GM18520 (cell line): ENCODE measurements at regions not wholly inside any gene's neighbourhood (a gene's known extent, or its start where the extent isn't known, plus 50 kb on each side); places are given as distances from the start of the nearest gene placed in this dataset.
"Not testable (repeated sequence)": the region's sequence is repeated elsewhere in the genome, so short reads cannot be mapped to it uniquely, and the experiment has no call there.

ENCODE experiments used
- ATAC-seq: cut with Tn5 transposase; IDR thresholded peaks from one replicate; pipeline ENCODE4 v1.9.1; 2021; ENCODE audit not compliant: unreplicated experiment

DNA sequence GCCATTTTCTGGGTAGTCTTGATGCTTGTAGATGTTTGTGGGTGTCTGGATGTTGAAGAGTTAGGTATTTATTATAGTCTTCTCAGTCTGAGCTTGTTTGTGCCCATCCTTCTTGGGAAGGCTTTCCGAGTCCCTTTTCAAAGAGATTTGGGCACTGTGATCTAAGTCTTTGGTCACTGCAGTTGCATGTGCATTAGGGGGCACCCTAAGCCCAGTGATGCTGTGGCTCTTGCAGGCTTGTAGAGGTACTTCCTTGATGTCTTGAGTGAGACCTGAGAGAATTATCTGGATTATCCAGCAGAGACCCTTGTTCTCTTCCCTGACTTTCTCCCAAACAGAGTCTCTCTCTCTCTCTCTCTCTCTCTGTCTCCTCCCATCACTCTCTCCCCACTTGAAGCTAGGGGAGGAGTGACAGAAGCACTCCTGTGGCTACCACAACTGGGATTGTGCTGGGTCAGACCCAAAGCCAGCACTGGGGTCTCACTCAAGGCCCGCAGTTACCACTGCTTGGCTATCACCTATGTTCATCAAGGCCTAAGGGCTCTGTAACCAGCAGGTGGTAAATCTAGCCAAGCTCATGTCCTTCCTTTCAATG is 68.5 kb downstream of the TMCO5A start:
- ATAC-seq, result no peak

DNA sequence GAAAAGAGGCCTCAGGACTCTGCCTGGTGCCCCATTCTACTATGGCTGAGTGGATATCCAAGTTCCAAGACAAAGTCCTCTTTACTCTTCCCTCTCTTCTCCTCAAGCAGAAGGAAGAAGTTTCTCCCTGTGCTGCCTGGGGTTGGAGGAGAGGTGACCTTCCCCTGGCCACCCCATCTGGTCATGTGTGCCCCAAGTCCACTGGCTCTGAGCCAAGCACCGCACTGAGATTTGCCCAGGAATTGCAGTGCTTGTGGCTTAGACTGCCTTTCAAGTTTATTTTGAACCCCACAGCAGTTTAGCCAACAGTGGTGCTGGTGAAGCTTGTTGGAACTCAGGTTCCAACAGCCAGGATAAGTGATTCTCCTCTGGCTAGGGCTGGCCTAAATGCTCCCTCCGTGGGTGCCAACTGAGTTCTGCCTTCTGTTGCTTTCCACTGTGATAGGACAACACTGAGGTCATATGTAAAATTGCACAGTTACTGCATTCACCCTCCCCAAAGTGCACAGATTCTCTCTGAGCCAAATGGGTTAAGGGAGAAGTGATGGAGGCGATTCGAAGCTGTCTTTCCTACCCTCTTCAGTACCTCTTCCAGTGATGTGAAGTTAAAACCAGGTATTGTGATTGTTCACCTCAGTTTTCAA is 69.9 kb downstream of the TMCO5A start:
- ATAC-seq, result no peak

DNA sequence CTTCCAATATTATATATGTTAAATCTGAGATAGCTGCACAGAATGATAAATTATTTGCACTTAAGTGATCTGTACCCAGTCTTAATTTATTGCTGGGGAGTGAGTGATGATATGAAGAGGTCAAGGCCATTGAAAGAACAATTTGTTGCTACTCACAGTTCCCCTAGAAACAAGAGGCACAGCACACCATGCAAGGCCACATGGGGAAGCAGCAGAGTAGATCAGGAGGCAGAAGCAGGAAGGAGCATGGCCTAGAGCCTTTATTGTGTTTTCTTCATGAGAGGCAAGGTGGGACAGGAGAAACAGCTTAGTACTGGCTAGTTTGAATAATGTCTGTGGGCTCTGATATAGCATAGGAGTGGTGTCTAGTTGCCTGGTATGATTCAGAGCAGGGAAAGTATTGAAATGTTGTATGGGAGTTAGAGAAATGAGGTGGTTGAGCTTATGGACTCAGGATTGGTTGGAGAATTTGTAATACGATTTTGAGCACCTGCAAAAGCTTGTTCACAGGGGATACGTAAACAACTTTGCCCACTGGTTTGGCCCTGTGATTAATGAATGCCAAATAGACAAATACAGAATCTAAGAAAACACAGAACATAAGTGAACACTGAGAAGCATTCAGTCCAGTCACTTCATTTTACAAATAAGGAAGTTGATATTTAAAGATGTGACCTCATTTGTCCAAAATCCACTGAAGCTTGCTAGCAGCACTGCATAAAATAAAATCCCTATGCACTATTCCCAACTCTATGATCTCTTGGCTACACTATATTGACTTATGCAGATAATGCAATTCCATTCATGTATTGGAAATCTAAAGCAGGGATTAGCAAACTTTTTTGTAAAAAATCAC is 71.7 kb downstream of the TMCO5A start:
- no peak for ATAC-seq

DNA sequence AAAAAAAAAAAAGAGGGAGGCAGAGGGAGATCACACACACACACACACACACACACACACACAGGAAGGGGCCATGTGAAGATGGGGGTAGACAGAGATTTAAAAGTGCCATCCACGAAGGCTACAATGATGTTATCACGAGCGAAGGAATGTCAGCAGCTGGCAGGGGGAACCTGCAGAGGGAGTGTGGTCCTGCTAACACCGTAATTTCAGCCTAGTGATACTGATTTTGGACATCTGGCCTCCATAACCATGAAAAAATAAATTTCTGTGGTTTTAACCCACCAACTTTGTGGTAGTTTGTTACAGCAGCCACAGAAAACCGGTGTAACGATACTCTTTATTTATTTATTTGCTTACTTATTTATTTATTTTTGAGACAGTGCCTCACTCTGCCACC is 76.0 kb downstream of the TMCO5A start:
- no peak for ATAC-seq

DNA sequence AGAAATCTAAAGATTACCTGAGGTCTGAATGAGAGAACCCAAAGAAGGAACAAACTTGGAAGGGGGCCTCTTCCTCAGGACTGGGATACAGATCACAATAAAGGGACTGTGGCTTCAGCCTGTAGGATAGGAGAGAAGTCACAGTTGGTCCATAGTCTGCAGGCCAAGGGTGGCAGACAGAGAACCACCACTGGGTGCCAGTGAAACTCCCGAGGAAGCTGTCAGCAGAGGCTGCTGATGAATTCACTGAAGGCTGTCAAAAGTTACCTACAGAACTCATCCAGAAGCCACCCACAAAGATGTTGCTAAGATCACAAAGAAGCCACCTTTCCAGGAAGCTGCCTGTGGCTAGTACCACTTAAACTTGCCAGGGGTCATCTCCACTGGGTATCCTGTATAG is 78.5 kb downstream of the TMCO5A start:
- ATAC-seq, result no peak

DNA sequence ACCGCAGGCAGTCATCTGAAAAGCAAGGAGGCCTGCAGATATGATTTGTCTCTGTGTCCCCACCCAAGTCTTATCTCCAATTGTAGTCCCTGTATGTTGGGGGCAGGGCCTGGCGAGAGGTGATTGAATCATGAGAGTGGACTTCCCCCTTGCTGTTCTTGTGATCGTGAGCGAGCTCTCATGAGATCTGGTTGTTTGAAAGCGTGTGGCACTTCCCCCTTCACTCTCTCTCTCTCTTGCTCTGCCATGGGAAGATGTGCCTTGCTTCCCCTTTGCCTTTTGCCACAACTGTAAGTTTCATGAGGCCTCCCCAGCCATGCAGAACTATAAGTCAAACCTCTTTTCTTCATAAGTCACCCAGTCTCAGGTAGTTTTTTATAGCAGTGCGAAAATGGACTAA is 83.3 kb downstream of the TMCO5A start:
- ATAC-seq, result no peak

DNA sequence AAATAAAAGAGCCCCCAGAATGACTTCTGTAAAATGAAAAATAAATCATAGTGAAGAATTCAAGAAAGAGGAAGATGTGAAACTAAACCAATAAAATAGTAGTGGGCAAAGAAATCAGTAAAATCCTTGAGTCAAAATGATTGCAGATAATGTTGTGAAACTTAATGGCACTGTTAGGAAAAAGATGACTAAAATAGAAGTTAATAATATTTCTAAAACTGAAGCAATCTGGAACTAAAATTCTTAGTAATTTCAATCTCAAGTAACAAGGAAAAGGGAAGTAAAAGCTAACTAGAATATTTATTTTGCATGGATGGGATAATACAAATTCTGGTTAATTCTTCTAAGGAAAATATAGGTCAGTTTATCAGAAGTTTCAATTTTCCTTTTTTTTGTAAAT is 84.6 kb downstream of the TMCO5A start:
- ATAC-seq, result no peak

DNA sequence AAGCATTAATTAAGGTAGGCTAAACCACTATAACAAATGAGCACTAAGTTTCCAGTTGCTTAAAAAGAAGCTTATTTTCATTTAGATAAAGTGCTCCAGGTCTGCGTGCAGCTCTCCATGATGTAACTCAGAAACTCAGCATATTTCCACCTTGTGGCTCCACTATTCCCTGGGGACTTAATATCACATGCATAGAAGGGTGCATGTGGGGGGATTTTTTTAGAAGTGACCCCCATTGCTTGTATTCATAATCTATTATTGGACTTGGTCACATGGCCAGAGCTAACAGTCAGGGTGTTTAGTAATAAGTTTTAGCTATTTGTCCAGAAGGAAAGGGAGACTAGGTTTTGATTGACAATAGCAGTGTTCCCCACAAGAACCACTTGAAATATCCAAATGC is 86.8 kb downstream of the TMCO5A start:
- ATAC-seq, result peak; percentile 38

DNA sequence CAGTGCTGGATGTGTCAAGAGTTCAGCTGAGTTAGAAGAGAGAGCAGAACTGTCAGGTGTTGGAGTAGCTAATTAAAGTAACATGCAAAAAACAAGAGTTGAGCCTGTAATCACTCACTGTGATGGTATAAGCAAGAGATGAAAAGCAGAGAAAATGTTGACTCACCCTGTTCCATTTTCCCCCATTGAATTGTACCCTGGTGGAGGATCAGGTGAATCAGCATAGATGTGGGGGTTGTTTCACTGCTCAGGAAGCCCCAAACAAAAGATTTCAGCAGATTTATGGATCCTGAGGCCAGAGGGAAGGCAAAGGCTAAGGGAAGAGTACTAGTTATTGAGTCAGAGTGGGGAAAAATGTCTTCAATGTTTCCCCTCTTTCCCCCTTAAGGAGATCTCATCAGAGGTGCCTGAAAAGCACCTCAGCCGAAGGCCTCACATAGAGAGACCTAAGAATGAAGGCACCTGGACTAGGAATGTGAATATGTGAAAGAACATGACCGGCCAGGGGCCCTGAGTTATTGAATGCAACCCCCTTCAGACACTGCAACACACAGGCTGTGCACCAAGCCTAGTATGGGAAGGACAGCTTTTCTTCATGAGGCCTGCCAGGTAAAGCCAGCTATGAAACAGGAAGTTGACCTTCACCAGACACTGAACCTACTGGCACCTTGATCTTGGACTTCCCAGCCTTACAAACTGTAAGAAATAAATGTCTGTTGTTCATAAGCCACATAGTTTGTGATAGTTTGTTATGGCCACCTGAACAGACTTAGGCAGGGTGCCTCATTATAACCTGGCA is 90.1 kb downstream of the TMCO5A start:
- no peak for ATAC-seq

DNA sequence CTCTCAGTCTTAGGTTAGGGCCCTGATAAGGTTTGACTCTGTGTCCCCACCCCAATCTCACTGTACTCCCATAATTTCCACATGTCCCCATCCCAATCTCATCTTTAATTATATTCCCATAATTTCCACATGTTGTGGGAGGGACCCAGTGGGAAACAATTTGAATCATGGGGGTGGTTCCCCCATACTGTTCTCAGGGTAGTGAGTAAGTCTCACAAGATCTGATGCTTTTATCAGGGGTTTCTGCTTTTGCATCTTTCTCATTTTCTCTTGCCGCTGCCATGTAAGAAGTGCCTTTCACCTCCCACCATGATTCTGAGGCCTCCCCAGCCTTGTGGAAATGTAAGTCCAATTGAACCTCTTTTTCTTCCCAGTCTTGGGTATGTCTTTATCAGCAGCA is 91.2 kb downstream of the TMCO5A start:
- not testable (repeated sequence) for ATAC-seq

DNA sequence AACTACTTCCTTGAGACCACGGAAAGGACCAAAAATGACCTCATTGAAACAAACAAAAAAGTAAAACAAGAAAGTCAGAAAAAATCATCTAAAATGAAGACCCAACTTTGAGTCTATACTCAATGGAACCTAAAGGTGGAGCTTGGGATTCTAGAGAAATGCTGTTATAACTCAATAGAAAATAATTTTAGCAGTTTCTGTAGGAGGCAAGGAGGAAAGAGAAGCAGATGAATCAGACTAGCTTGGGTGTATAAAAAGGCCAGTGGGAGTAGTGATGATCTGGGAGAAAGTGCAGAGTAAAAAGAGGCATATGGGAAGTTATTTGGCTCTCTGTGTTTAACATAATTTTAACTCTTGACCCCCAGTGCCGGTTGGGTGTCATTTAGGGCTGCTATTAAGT is 94.4 kb downstream of the TMCO5A start:
- ATAC-seq, result no peak

DNA sequence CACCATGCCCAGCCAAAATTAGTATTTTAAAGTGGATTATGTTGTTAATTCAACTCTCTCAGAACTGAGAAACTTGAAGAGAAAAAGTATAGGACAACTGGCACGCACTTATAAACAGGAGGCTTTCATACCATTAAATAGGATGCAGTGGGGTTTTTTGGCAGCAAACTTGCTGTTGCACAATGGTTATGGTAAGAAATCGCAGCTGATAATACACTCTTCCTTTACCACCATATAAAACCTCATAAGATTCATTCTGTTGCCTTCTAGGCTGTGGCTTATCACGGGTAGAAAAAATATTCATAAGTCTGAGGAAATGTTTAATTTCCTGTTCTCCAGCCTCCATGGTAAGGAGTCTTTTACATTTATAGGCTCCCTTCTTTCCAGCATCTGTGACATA is 95.3 kb downstream of the TMCO5A start:
- ATAC-seq, result no peak

DNA sequence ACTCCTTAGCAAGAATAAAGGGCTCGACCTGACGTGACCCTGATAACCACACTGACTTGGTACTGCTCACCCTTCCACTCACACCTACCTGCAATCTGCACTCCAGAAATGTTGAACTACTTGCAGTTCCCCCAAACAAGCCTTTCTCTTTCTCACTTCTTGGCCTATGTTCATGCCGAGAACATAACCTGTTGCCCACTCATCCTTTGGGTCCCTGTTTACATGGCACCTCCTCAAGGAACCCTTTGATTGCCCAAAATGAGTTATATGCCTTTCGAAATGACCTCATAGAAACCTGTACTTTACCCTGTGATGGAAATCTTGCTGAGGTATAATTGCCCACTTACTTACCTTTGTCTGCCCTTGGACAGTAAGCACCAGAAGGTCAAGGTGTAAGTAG is 96.2 kb downstream of the TMCO5A start:
- no peak for ATAC-seq

DNA sequence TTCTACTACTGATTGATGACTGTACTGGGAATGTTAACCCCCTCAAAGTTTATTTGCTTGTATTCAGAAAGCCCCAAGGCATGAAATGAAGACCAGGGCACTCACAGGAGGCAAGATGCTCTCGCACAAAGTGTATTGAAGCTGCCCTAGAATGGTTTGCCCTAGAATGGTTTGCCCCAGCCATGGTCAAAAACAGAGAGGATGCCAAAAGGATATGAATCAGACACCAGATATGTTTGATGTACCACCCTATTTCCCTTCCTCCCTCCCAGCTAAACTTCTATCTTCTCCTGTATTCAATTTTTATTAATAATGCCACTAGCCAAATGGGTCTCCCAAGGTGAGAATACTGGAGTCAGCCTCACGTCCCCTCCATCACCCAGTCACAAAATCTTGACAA is 101.3 kb downstream of the TMCO5A start:
- ATAC-seq, result no peak

DNA sequence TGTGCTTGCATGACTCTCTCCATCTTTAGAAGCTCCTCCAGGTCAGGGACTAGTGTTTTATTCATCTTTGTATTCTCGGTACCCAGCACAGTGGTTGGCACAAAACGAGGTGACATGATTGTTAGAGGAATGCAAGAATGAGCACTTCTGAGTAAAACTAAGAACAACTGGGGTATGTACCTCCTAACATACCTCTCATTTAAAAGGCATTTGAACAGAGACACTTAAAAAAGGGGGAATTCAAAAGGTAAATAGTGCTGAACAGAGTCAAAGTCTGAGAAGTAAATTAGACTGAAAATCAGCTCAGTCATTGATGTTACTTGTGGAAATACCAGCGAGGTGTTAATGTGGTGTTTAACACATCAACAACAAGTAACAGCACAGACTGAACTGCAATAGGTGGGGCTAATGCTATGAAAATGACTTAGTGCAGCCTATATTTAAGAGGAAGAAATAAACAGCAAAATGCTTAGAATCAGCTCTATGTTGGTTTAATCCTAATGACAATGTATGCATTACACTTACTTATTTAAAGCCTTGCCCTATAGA is 102.4 kb downstream of the TMCO5A start:
- no peak for ATAC-seq

DNA sequence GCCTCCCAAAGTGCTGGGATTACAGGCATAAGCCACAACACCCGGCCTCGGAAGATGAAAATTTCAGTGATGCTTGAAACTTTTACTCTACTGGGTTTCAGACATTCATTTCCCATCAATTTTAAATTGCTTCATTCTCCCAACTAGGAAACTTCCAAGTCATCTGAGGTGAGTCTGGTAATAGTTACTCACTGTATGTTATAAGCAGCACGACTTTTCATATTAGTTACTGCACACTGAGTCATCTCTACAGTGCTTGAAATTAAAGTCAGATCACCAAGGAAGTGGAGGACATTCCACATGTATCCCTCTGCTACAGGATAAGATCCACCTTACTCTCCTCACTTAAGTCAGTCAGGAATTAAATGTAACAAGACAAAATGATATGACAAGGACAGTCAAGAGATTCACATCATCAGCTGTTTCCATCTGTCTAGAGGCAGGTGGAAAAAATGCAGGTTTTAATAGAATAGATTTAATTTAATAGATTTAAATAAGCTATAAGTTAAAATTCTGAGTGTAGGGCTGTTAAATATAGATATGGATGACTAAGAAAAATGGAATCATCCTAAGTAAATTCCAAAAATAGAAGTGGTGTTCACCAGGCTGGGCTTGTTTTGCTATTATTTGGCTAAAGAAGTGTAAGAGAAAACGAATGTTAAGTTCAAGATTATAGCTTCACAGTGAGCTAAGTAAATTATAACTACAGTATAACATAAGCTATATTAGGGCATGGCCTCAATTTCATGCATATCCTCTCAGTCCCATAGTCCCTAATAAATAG is 104.4 kb downstream of the TMCO5A start:
- no peak for ATAC-seq

DNA sequence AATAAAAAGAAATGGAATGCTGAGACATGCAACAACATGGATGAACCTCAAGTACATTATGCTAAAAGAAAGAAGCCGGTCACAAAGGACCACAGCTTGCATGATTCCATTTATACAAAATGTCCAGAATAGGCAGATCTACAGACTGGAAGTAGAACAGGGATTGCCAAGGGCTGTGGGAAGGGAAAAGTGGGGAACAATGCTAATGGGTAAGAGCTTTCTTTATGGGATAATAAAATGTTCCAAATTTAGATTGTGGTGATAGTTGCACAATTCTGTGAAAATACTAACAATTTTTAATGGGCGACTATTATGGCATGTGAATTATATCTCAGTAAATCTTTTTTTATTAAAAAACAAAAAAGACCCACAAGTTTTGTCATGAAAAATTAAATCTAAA is 106.2 kb downstream of the TMCO5A start:
- no peak for ATAC-seq

DNA sequence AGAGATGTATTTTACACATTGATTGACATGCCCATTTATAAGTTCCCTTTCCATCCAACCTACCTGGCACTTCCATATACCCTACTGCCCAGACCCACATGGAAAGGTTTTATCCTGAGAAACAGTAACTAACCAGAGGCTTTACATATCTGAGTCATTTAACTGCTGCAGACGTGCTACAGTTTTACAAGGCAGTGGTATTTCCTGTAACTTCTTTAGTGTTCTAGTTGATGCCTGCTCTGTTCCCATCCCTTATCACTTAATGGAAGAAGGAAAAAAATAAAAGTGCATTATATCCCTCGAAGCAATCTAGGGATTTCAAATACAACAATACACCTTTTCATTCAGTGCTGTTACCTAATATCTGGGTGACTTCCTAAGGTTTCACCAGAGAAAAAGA is 107.1 kb downstream of the TMCO5A start:
- ATAC-seq, result no peak

DNA sequence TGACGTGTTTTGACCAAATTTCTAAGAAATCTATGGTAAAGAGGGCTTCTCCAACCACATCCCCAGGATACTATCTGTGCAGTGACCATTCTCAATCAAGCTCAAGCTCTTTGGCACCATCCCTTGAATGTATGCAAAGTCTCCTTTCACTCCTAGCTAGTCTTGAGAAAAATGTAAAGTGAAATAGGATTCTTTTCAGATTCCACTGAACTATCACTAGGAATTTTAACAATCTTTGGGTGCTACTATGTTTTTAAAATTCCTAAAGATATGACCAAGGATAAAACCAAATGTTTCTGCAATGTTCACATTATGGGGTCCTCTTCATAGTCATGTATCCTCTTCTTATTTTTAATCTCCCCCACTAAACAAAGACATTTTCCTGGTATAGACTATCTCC is 107.8 kb downstream of the TMCO5A start:
- ATAC-seq, result no peak

DNA sequence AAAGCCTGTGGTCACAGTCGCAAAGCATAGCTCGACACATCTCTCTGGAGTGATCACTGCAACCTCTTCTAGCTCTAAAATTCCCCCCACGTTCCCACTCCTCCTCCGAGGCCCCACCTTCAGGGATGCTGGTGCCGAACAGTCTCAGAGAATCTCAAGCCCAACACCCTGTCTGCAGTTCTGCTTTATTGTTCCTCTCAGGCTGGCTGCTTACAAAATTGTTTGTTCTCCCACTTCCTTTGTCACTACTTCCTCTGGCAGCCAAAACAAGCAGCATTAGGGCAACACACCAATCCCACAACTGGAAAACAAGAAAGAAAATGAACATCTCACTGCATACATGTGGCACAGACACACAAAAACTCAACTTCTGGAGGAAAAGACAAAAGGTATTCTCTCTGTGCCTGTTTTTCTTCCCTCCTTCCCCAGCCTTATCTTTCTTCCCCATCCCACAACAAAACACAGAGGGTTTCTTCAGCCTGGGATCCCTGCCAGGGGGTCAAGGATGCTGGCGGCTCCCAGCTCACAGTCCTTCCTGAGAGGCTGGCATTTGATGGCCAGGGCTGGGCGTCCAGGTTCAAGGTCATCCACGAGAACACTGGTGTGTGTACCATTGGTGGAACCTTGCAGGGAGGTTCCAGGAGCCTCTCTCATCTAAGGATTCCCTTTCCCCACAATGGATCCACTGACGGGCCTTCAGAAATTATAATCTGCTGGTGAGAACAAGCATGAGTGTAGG is 108.4 kb downstream of the TMCO5A start:
- no peak for ATAC-seq
